ENCODE measurements at regions not wholly inside any gene's neighbourhood (a gene's known extent, or its start where the extent isn't known, plus 50 kb on each side); places are given as distances from the start of the nearest gene placed in this dataset.

DNA sequence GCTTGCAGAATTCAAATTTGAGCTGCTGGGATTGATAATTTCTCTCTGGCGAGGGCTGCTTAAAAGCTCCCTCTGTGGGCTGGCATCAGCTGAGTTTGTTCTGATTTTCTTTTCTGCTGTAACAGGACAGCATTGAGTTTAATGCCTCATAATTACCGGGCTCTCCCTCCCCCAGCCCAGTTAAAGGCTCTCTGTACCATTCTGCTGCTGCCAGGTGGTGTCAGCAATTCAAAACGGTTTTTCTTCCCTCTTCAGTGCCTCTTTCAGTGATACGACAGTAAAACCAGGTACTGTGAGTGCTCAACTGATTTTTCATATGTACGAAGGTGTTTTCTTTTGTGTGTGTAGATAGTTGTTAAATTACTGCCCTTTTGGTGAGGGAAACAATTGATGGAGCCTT, 509.3 kb upstream of the CTNND2 start:
- intact Hi-C loops (cut with micrococcal nuclease) = no loop called here
- no peak for ATAC-seq (ENCODE audit: low read depth)
- ChIA-PET CTCF (no interaction called here), POLR2A (no interaction called here)
- Mint-ChIP-seq H3K27ac (no peak overlapping the region), H3K36me3 (ENCODE audit: low read depth) (no peaks in the 10 kb centered on the region), H3K4me3 (no peak overlapping the region), H3K4me1 (no peaks in the 10 kb centered on the region), H3K27me3 (no peaks in the 10 kb centered on the region), H3K9me3 (peaks cover 8% of the 10 kb centered on the region)
- no peak for TF ChIP-seq CTCF (IDR thresholded peaks at IDR 0.05)
- no peak for DNase-seq

DNA sequence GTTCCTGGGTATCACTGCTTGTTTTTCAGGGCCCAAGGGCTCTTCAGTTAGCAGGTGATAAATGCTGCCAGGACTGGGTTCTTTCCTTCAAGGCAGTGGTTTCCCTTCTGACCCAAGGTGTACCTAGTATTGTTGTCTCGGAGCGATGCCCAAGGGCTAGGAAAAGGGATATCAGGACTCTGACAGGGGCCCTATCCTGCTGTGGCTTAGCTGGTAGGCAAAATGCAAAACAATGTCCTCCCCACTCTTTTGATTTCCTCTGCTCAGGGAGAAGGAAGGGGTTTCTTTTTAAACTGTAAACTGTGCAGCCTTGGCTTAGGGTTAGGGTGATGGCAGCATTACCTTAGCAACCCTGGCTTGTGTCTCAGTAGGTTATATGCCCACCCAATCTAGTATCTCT, 508.8 kb upstream of the CTNND2 start:
- ChIA-PET CTCF (no interaction called here), POLR2A (no interaction called here)
- H3K27me3 Mint-ChIP-seq = no peaks in the 10 kb centered on the region
- ATAC-seq (ENCODE audit: low read depth) (no peak), DNase-seq (no peak)
- intact Hi-C loops (cut with micrococcal nuclease) = no loop called here
- H3K4me3 Mint-ChIP-seq = no peak overlapping the region
- TF ChIP-seq CTCF (IDR thresholded peaks at IDR 0.05) = no peak
- H3K27ac Mint-ChIP-seq = no peak overlapping the region
- H3K36me3 Mint-ChIP-seq (ENCODE audit: low read depth) = no peaks in the 10 kb centered on the region
- peaks cover 8% of the 10 kb centered on the region for H3K9me3 Mint-ChIP-seq
- H3K4me1 Mint-ChIP-seq = no peaks in the 10 kb centered on the region

GRCh38 chr5:12399868-12400267, 495.6 kb upstream of the CTNND2 start:
- intact Hi-C loops (cut with micrococcal nuclease) = no loop called here
- no peak overlapping the region for H3K27ac Mint-ChIP-seq
- H3K4me1 Mint-ChIP-seq = no peaks in the 10 kb centered on the region
- no peak for ATAC-seq (ENCODE audit: low read depth)
- CTCF ChIA-PET = no interaction called here
- no peak for TF ChIP-seq CTCF (IDR thresholded peaks at IDR 0.05)
- no peak overlapping the region for H3K4me3 Mint-ChIP-seq
- no peaks in the 10 kb centered on the region for H3K36me3 Mint-ChIP-seq (ENCODE audit: low read depth)
- H3K27me3 Mint-ChIP-seq = no peaks in the 10 kb centered on the region
- H3K9me3 Mint-ChIP-seq = peaks cover 8% of the 10 kb centered on the region
- POLR2A ChIA-PET = no interaction called here
- DNase-seq = no peak

- no peak for DNase-seq
- ATAC-seq (ENCODE audit: low read depth) = no peak
- Mint-ChIP-seq H3K27me3 (no peaks in the 10 kb centered on the region), H3K4me3 (no peak overlapping the region), H3K36me3 (ENCODE audit: low read depth) (no peaks in the 10 kb centered on the region), H3K4me1 (no peaks in the 10 kb centered on the region), H3K27ac (no peak overlapping the region), H3K9me3 (peaks cover 8% of the 10 kb centered on the region)
- ChIA-PET POLR2A (no interaction called here), CTCF (interaction anchor here (0.9 kb wide), 1 partner anchor 10 kb away, joined by 3 read pairs; no protein-coding TSS in a partner anchor)
- TF ChIP-seq CTCF (IDR thresholded peaks at IDR 0.05) = no peak
- intact Hi-C loops (cut with micrococcal nuclease) = no loop called here
Measured at GRCh38 chr5:12392246-12392645, 488.0 kb upstream of the CTNND2 start.

- TF ChIP-seq CTCF (IDR thresholded peaks at IDR 0.05) = no peak
Measured at GRCh38 chr5:12385095-12385494, 480.8 kb upstream of the CTNND2 start.

More at GRCh38 chr5:12385095-12385494, 480.8 kb upstream of the CTNND2 start:
- Mint-ChIP-seq H3K4me3 (no peak overlapping the region), H3K27ac (no peak overlapping the region), H3K4me1 (no peaks in the 10 kb centered on the region), H3K27me3 (no peaks in the 10 kb centered on the region), H3K36me3 (ENCODE audit: low read depth) (no peaks in the 10 kb centered on the region), H3K9me3 (peaks cover 10% of the 10 kb centered on the region)
- CTCF ChIA-PET = no interaction called here
- POLR2A ChIA-PET = no interaction called here
- ATAC-seq (ENCODE audit: low read depth) (no peak), DNase-seq (no peak)
- intact Hi-C loops (cut with micrococcal nuclease) = no loop called here

Measured in activated B cell treated with CpG ODN at 0.5 μM for 24 hours (primary cell).